GM12891 (cell line): ENCODE measurements at regions not wholly inside any gene's neighbourhood (a gene's known extent, or its start where the extent isn't known, plus 50 kb on each side); places are given as distances from the start of the nearest gene placed in this dataset.

Source experiments
- DNase-seq: peaks from one replicate; pipeline ENCODE4 v3.0.0; 2011; ENCODE audit warnings: low spot score; ENCODE audit not compliant: insufficient read length
- FAIRE-seq: peaks from 2 replicates; lab custom pipeline; 2011; peaks lifted over from hg19 to GRCh38; lab: Jason Lieb, UNC
- PAX5 ChIP-seq: IDR thresholded peaks from 2 replicates; pipeline ENCODE4 v1.6.1; 2011; ENCODE audit warnings: low read length, moderate library complexity, mild to moderate bottlenecking; ENCODE audit not compliant: insufficient read depth, severe bottlenecking
- POLR2A ChIP-seq: IDR thresholded peaks from 2 replicates; pipeline ENCODE4 v1.6.1; 2011; ENCODE audit warnings: low read depth, low read length, control low read depth
- POLR2AphosphoS5 ChIP-seq: IDR thresholded peaks from 2 replicates; pipeline ENCODE4 v1.6.1; 2011; ENCODE audit warnings: low read depth, low read length, control low read depth
- POU2F2 ChIP-seq: IDR thresholded peaks from 2 replicates; pipeline ENCODE4 v1.6.1; 2011; ENCODE audit warnings: low read depth, mild to moderate bottlenecking, control low read depth, low read length, moderate library complexity
- SPI1 ChIP-seq: IDR thresholded peaks from 2 replicates; pipeline ENCODE4 v1.6.1; 2011; ENCODE audit warnings: low read depth, low read length, control low read depth
- TAF1 ChIP-seq: IDR thresholded peaks from 2 replicates; pipeline ENCODE4 v1.6.1; 2011; ENCODE audit warnings: low read depth, low read length, control low read depth

DNA sequence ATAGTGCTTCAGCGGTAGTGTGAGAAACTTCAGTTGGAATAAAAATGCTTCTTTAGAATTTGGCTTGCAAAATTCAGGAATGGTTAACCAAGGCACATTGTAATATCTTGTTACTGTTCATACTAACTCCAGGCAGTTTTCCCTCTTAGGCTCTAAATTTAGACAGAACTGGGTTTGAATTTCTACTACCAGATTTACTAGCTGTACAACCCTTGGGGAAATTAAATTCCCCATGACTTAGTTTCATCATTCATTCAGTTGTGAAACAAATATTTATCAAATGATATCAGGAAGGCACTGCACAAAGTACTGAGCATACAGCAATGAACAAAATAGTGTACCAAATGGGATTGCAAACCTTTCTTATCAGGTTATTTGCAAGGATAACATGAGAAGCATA, 135.0 kb upstream of the IL15 start:
- TF ChIP-seq POU2F2 (no peak), POLR2AphosphoS5 (no peak), PAX5 (no peak), SPI1 (no peak), TAF1 (no peak), POLR2A (no peak)
- DNase-seq, result no peak
- no peak for FAIRE-seq

DNA sequence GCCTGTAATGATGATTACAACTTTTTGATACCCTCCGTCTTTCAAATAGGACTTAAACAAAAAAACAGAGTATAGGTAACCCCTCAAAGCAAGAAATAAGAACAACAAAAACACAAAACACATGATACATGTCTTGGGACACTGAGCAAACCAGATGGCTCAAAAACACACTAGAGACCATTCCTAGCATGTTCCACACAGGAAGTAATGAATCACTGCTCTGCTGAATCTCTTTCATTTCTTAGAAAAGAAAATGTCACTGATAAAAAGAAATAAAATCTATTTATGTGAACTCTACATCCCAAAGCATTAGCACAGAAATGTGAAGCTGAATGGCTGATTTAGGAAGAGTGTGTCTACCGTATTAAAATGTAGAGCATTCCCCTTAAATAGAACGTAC, 134.5 kb upstream of the IL15 start:
- no peak for TF ChIP-seq PAX5
- TF ChIP-seq POLR2AphosphoS5, result no peak
- TF ChIP-seq POLR2A, result no peak
- no peak for TF ChIP-seq TAF1
- no peak for TF ChIP-seq SPI1
- TF ChIP-seq POU2F2, result no peak
- FAIRE-seq (no peak), DNase-seq (no peak)

DNA sequence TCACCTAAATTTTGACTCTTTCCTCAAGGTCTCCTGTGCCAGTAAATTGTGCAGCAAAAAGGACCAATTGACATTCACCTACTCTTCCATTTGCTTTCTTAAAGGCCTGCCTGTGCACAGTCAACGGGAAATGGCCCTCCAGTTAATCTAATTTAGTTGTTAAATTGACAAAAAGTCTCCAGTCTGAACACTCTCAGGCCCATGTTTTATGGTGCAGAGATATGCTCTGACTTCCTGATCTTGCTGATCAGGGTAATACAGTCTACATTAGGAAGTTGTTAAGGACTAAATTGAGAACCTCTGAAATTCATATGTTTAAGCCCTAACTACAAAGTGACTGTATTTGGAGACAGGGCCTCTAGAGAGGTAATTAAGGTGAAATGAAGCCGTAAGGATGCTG, 133.6 kb upstream of the IL15 start:
- no peak for FAIRE-seq
- TF ChIP-seq TAF1 (no peak), POLR2AphosphoS5 (no peak)
- DNase-seq, result no peak

DNA sequence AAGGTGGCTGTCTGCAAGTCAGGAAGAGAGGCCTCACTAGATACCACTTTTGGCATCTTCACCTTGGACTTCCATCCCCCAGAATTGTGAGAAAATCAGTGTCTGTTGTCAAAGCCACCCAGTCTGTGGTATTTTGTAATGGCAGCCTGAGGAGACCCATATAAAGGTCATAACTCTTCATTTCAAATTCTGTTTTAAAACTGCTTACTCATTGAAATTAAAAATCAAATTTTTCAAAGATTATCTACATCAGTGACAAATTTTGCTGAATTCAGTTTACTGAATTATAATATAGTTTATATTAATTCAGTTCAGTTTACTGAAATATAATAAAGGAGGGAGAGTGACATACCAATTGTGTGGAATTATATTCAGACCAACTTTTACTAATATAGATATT, 133.1 kb upstream of the IL15 start:
- TF ChIP-seq POU2F2 (no peak), POLR2A (no peak), PAX5 (no peak), POLR2AphosphoS5 (no peak), SPI1 (no peak)
- FAIRE-seq (no peak), DNase-seq (no peak)

DNA sequence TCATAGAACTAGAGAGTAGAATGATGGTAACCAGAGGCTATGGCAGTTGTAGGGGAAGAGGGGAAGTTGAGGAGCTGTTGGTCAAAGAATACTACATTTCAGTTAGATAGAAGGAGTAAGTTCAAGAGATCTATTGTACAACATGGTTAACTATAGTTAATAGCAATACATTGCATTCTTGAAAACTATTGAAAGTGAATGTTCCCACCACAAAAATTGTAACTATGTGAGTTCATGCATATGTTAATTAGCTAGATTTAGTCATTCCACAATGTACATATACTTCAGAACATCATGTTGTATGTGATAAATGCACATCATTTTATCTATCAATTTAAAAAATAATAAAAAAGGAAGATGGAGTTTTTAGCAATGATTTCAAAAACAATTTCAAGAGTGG, 125.3 kb upstream of the IL15 start:
- FAIRE-seq (no peak), DNase-seq (no peak)
- TF ChIP-seq PAX5 (no peak), SPI1 (no peak), POU2F2 (no peak), TAF1 (no peak), POLR2AphosphoS5 (no peak), POLR2A (no peak)

DNA sequence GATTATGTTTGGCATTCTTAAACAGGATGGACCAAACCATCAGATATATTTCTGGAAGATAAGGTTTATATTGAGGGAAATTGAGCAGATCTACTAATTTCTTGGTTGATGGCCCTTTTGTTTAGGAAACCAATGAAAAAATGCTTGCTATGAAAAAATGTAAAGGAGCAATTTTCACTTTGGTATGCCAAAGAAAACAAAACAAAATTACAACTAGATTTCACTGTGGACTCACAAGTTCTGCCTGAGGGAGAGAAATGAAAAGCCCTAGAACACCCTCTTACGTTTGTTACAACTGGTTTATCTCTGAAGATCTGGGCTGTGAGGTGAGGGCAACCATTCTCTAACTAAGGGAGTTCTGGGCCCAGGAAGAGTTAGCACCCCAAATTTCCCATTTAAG, 122.5 kb upstream of the IL15 start:
- DNase-seq, result no peak
- FAIRE-seq, result no peak
- TF ChIP-seq TAF1 (no peak), POLR2AphosphoS5 (no peak), POU2F2 (no peak), PAX5 (no peak), SPI1 (no peak), POLR2A (no peak)

DNA sequence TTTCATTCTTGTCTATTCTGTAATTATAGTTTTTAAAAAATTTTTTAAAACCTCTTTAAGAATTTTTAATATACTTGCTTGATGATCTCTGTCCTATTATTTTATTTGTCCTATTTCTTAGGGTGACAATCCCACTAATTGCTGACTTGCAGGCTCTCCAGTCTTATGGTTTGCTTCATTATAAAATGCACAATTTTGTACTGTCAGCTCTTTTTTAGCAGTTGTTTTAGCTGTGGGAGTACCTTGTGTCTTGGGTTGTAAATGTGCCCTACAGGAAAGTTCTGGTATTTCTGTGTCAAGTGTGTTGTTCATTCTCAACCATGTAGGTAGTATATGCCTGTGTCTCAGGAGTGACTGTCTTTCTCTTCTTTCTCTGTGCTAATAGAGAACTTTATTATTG, 118.2 kb upstream of the IL15 start:
- TF ChIP-seq POU2F2 (no peak), POLR2AphosphoS5 (no peak), PAX5 (no peak), POLR2A (no peak), SPI1 (no peak), TAF1 (no peak)
- DNase-seq (no peak), FAIRE-seq (no peak)

DNA sequence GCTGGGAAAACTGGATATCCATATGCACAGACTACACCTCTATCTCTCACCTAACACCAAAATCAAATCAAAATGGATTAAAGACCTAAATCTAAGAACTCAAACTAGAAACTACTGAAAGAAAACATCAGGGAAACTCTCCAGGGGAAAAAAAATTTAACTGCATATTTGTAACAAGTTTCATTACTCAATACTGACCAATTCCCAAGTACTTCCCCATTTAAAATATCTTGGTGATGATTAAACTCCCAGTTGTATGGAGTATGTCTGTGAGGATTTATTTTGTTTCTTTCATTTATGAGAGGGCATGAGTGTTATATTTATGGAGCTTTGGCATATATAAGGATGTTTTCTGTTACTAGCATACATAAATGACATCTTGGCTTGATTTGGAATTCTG, 112.3 kb upstream of the IL15 start:
- DNase-seq, result no peak
- FAIRE-seq, result no peak
- TF ChIP-seq POU2F2 (no peak), TAF1 (no peak), POLR2A (no peak), SPI1 (no peak), POLR2AphosphoS5 (no peak), PAX5 (no peak)

DNA sequence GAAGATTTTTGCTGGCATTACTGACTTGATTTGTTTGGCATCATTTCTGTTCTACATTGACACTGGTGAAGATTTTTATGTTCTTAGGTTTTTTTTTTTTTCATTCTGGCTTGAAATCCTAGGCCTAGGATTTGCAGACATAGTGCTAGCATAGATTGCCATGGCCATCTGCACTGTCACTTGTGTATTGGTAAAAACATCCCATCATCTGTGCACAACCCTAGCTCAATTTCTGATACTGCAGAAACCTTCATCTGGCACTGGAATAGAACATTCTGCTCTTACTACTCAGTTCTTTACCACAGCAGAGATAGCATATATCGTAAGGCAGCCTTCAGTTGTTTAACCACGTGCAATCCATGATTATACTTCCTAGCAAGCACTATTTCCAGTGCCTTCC, 111.5 kb upstream of the IL15 start:
- FAIRE-seq (no peak), DNase-seq (no peak)
- TF ChIP-seq TAF1, result no peak
- TF ChIP-seq POLR2A, result no peak
- TF ChIP-seq SPI1, result no peak
- TF ChIP-seq POLR2AphosphoS5, result no peak
- TF ChIP-seq PAX5, result no peak
- no peak for TF ChIP-seq POU2F2

DNA sequence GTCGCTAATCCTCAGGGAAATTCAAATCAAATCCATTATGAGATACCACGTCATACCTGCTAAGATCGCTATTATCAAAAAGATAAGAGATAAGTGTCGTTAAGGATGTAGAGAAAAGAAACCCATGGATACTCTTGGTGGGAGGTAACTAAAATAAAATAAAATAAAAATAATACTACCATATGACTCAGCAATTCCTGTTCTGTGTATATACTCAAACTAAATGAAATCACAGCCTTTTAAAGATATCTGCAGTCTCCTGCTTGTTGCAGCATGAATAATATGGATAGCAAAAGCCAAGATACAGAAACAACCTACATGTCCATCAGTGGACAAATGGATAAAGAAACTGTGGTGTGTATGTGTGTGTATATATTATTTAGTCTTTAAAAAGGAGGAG, 105.8 kb upstream of the IL15 start:
- TF ChIP-seq POLR2AphosphoS5 (no peak), SPI1 (no peak), POLR2A (no peak), TAF1 (no peak), PAX5 (no peak), POU2F2 (no peak)
- FAIRE-seq (no peak), DNase-seq (no peak)
